Mammary epithelial cell (primary cell): ENCODE measurements at regions not wholly inside any gene's neighbourhood (a gene's known extent, or its start where the extent isn't known, plus 50 kb on each side); places are given as distances from the start of the nearest gene placed in this dataset.

ENCODE experiments used
- CTCF ChIP-seq, 2 donors: IDR thresholded peaks in 1 of 2; conservative IDR thresholded peaks in 1 of 2; 2 replicates each; pipeline ENCODE4 v1.5.1; 2011 to 2012; ENCODE audit warnings: inconsistent platforms in 2 of 2, low read length in 2 of 2, mild to moderate bottlenecking in 2 of 2, control low read depth in 1 of 2, low read depth in 1 of 2; ENCODE audit not compliant: insufficient read depth in 1 of 2; ENCODE audit errors: extremely low read depth in 1 of 2
- EZH2 ChIP-seq: IDR thresholded peaks from 2 replicates; pipeline ENCODE4 v1.6.1; 2012; ENCODE audit warnings: low read length, inconsistent platforms, borderline replicate concordance

GRCh38 chr4:33715841-33716395 lies 2528.4 kb downstream of the ARAP2 start:
- TF ChIP-seq CTCF (conservative IDR thresholded peaks at IDR 0.05 in 1 of 2, IDR thresholded peaks at IDR 0.05 in 1 of 2; ENCODE audit: extremely low read depth in 1 of 2, insufficient read depth in 1 of 2, low read depth in 1 of 2, low read length in 2 of 2) (no peak), EZH2 (no peak)
